Stimulated activated CD4-positive, alpha-beta T cell treated with anti-CD3 and anti-CD28 coated beads, Interleukin-4, amount 100 ng/mL, for 48 hours (primary cell): ENCODE measurements at regions not wholly inside any gene's neighbourhood (a gene's known extent, or its start where the extent isn't known, plus 50 kb on each side); places are given as distances from the start of the nearest gene placed in this dataset.
"Not testable (repeated sequence)": the region's sequence is repeated elsewhere in the genome, so short reads cannot be mapped to it uniquely, and the experiment has no call there.

ENCODE experiments used
- DNase-seq, 2 donors: peaks; one replicate each; pipeline ENCODE4 v3.0.0-alpha.2; 2020; ENCODE audit warnings: low read depth in 2 of 2

GRCh38 chr1:67482733-67483482, 52.7 kb upstream of the SERBP1 start:
- no peak for DNase-seq

DNA sequence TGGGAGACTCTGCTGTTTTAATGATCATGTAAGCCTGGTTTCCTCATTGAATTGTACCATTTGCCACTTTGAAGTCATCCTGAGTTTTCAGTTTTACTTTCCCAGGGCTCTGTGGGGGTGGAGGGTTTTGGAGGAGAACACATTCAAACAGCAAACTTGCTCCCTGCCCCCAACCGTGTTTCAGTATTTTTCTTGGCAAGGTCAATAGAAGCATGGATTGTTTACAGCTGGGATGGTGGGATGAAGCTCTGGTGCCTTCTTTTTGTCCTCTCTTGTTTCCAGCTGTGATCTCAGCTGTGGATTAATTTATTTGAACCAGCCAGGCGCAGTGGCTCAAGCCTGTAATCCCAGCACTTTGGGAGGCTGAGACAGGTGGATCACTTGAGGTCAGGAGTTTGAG, 54.3 kb upstream of the SERBP1 start:
- DNase-seq = no peak

DNA sequence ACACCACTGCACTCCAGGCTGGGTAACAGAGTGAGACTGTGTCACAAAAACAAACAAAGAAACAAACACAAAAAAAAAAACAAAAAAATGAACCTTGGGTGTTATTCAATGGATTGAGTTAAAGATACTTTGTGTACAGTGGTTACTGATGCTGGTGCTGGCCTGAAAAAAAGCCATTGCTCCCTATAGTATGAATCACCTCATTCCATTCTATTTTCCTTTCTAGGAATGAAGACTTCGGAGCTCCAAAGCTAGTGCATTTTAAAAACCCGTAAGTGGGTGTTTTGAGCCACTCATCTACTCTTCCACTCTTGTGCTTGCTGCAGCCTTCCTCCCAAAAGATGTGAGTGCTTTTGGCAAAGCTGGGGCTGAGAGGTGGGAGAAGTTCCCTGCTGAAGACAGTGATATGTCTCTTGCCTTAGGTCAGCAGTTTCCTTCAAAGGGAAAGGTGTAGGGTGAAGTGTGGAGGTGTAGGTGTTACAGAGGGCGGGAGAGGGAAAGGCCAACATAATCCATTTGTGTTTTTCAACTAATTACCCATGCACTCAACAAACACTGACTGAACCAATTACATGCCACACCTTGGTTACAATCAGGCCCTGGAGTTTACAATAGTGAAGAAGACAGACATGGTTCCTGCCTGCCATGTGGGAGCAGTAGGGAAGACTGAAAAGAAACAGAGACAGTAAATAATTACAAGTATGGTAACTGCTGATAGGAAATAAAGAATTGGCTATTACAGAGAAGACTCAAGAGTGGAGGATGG, 55.0 kb upstream of the SERBP1 start:
- DNase-seq = no peak

DNA sequence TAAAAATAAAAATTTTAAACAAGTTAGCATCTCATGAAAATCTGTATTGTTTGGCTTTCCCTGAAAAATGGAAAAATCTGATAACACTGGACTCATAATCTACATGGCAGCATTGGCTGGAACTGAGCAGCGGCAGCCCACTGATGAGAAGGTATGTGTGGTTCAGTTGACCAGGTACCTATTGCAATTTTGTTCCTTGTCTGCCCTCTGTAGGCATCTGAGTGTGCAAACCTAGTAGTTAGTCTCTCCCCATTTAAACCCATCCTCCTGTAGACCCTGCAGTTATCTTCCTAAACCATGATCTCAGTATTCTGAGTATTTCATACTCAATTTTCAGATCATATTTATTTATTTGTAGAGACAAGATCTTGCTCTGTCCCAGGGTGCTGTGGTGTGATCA, 59.4 kb upstream of the SERBP1 start:
- no peak for DNase-seq

GRCh38 chr1:67491280-67491679, 61.1 kb upstream of the SERBP1 start:
- DNase-seq = no peak

- DNase-seq = no peak
Observed at GRCh38 chr1:67493148-67493547, 62.9 kb upstream of the SERBP1 start.

DNA sequence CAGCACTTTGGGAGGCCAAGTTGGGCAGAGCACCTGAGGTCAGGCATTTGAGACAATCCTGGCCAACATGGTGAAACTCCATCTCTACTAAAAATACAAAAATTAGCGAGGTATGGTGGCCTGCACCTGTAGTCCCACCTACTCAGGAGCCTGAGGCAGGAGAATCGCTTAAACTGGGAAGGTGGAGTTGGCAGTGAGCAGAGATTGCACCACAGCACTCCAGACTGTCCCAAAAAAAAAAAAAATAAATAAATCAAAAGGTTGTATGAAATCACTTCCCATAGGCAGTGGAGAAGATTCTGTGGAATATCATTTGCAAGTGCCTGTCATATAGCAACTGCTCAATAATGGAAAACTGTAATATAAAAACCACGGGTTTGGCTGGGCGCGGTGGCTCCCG, 65.1 kb upstream of the SERBP1 start:
- no peak for DNase-seq

GRCh38 chr1:67496329-67496728, 66.1 kb upstream of the SERBP1 start:
- DNase-seq = no peak

DNA sequence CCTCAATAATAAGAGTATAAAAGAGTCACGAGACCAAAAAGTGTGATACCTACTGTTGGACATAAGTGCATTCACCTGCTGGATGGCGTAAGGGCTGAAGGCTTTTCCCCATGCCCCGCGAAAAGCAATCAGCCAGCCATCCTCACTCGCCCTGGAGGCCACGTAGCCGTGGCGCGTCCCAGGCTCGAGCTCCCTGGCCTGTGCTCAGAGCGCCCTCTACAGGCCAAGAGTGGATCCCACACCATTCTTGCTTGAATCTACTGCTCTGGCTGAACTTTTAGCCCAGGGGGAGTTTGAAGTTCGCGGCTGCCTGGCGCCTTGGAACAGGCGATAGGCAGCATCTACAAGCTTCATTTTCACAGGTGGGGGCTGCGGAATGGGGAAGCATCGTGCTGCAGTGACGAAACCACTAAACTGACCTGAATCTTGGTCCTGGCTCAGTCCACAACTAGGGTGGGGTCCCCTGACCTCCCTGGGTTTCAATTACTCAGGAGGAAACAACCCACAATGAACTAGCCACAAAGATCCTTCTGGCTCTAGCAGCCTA, 70.3 kb upstream of the SERBP1 start:
- DNase-seq = peak; percentile 85 to 87

- no peak for DNase-seq
Observed at GRCh38 chr1:67503974-67504373, 73.8 kb upstream of the SERBP1 start.

GRCh38 chr1:67513392-67514294, 83.4 kb upstream of the SERBP1 start:
- DNase-seq = not testable (repeated sequence)

DNA sequence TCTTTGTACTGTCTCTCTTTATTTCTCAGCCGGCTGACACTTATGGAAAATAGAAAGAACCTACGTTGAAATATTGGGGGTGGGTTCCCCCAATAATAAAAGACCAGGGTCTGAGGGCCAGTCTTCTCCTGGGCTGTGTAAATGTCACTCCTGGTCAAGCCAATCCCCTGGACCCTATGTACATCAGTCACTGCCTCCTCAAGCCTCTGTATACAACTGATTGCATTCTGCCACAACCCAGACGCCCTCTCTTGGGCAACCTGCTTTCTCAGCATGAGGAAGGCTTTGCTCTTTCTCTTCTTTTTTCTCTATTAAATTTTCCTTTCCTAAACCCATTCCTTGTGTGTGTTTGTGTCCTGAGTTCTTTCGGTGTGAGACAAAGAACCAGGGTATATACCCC, 84.1 kb upstream of the SERBP1 start:
- no peak for DNase-seq

- DNase-seq = no peak
Observed at GRCh38 chr1:67514786-67515185, 84.6 kb upstream of the SERBP1 start.

GRCh38 chr1:67515324-67516080, 85.3 kb upstream of the SERBP1 start:
- no peak for DNase-seq

DNA sequence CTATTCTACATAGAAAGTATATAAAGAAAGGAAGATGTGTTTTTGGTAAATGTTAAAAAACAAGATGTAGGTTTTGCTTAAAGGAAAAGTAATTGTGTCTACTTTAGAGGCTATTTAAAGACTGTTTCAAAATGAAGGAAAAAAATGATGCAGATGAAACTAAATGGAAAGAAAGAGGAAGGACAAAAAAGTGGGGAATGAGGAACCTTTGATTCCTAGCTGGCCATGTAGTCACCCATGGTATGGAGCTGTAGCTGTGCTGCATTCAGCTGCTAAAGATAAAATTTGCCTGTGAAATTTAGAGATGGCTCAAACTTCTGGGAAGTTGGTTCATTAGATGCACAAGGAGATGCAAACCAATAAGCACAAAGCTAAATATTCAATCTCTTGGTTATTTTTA, 86.8 kb upstream of the SERBP1 start:
- DNase-seq = no peak

DNA sequence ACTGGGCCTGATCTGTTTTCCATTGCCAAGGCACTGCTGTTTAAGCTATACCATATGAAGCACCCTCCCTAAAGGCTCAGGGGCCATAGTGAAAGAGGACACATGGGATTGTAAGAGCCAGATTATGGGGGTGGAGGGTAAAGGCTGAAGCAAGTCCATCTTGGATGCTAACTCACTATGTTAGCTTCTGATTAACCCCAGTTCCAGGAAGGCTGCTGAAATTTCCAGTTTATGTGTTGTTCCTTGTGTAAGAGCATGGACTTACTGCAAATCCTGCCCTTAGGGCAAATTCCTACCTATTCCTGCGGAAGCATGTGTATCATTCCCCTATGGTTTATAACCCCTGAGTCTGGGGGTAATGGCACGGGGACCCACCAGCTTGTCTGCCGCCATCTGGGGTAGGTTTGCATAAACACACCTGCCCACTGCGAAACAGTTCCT, 91.8 kb upstream of the SERBP1 start:
- no peak for DNase-seq

- no peak for DNase-seq
Observed at GRCh38 chr1:67522793-67523192, 92.6 kb upstream of the SERBP1 start.

- no peak for DNase-seq
Observed at GRCh38 chr1:67524143-67525052, 94.2 kb upstream of the SERBP1 start.

DNA sequence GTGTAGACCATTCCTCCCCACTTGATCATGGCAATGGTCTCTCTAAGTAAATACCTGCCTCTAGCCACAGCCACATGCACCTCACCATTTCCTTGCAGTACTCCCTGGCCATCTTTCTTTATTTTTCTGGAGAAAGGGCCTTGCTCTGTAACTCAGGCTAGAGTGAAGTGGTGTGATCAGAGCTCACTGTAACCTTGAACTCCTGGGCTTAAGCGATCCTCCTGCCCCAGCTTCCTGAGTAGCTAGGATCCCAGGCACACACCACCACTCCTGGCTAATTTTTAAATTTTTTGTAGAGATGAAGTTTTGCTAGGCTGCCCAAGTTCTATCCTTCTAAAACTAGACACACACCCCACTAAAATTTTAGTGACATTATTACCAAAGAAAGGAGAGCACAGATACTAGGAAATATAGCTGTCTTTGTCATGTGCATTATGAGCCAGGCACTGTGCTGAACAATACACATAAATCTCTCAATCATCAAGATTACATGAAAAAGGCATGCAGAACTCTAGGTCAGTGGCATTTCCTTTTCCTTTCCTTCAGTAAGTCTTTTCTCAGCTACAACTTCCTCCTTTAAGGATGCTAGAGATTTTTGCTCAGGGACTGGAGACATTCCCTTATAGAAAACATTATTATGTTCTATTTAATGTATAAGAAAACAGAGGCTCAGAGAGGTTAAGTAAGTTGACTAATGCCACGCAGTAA, 95.0 kb upstream of the SERBP1 start:
- DNase-seq = no peak

DNA sequence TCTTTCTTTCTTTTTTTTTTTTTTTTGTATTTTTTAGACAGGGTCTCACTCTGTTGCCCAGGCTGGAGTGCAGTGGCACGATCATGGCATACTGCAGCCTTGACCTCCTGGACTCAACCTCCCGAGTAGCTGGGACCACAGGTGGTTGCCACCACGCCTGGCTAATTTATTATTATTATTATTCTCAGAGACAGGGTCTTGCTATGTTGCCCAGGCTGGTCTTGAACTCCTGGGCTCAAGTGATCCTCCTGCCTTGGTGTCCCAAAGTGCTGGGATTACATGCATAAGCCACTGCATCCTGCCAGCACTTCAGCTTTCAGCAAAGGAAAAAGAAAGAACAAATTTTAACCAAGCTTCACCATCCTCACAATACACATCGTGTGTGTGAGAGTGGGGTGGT, 97.9 kb upstream of the SERBP1 start:
- no peak for DNase-seq
